HG03095 (cell line): ENCODE measurements at regions not wholly inside any gene's neighbourhood (a gene's known extent, or its start where the extent isn't known, plus 50 kb on each side); places are given as distances from the start of the nearest gene placed in this dataset.

ENCODE experiments used
- ATAC-seq: cut with Tn5 transposase; IDR thresholded peaks from one replicate; pipeline ENCODE4 v1.9.1; 2021; ENCODE audit warnings: moderate library complexity; ENCODE audit not compliant: unreplicated experiment

DNA sequence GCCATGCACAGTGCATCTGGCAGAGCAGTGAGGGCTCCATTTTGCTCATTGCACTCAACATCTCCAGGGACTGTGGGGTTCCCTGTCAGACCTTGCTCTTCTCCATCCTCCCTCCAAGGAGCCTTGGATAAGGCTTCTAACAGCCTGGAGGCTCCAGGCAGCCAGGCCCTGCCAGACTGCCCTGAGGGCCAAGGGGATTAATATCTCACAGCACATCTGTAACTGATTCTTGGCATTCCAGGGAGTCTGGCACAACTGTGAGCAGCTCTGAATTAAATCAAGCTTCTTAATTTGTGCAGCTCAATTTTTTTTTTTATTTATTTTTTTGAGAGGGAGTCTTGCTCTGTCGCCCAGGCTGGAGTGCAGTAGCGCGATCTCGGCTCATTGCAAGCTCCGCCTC, 224.5 kb upstream of the PGRMC2 start:
- ATAC-seq, result no peak

DNA sequence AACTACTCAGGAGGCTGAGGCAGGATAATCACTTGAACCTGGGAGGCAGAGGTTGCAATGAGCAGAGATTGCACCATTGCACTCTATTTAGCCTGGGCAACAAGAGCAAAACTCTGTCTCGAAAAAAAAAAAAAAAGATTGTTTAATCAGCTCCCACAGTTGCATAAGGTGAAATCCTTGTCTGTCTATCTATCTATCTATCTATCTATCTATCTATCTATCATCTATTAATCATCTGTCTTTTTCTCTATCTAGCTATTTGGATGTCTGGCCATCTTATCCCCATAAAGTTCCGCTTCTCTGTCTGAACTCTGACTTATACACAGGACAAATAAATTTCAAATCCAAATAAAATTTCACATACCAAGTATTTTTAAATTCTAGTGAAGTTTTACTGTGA, 223.2 kb upstream of the PGRMC2 start:
- ATAC-seq, result no peak

DNA sequence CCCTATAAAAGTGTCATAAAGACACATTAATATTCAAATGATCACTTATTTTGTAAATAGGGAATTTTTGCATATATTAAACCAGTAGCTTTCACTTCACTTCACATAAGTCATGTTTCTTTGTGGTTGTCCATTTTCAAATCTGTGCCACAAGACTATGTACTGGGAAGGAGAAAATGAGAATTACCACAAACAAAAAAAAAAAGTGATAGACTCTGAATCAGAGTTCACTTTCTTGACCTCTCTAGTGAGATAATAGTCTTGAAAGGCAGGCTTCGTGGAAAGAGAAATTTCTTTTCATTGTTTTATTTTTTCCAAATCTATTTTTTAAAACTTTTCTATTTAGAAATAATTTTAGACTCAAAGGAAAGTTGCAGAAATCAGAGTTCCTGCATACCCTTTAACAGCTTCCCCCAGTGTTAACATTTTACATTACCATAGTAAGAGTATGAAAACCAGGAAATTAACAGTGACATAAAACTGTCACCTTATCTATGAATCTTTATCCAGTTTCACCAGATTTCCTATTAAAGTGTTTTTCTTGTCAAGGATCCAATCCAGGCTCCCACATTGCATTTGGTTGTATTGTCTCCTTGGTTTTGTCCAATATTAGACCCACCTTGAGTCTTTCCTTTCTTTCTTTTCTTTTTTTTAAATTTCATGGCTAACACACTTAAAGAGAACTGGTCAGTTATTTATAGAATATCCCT, 215.4 kb upstream of the PGRMC2 start:
- no peak for ATAC-seq

GRCh38 chr4:128501239-128501638, 213.6 kb upstream of the PGRMC2 start:
- ATAC-seq, result no peak

DNA sequence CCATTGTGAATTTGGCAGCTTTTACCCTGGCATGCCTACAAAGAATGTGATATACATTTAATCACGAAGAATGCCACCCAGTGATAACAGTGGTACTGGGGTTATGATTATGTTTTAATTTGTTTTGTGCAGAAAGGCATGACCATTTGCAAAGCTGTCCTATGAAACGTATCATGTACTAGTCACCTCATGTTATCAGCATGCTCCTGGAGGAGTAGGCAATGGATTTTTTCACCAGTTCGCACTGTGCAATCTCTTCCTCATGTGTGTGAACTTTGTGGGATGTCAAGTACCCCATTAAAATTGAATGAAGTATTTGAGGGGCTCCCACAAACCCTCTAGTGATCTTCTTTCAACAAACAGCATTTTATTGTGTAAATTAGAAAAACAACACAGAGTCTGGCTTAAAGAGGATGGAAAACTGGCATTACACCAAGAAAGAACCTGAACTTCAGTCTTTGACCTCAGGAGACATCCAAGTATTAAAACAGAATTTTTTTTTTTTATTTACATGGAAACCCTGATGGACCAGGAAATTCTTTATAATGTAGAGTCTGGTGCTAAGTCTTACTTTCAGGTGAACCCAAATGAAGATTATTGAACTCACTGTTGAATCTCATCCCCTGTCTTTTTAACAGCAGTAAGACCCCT, 200.6 kb upstream of the PGRMC2 start:
- no peak for ATAC-seq

DNA sequence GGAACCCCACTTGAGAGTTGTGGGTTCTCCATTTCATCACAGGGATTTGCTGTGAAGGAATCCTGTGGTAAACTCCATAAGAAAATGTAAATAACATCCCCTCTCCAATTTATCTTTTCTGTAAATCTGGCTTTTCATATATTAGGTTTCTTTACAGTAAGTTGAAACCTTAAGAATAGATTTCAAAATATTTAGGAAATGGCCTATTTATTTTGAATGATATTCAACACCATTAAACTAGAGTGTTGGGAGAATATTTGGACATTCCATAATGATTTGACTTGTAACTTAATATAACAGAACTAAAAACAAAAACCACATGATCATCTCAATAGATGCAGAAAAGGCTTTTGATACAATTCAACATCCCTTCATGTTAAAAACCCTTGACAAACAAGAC, 197.3 kb upstream of the PGRMC2 start:
- ATAC-seq, result no peak

GRCh38 chr4:128483816-128484215, 196.2 kb upstream of the PGRMC2 start:
- no peak for ATAC-seq

GRCh38 chr4:128483041-128483440, 195.4 kb upstream of the PGRMC2 start:
- ATAC-seq, result no peak

GRCh38 chr4:128481752-128482480, 194.3 kb upstream of the PGRMC2 start:
- ATAC-seq, result no peak

- ATAC-seq, result no peak
Observed at GRCh38 chr4:128480945-128481344, 193.3 kb upstream of the PGRMC2 start.

DNA sequence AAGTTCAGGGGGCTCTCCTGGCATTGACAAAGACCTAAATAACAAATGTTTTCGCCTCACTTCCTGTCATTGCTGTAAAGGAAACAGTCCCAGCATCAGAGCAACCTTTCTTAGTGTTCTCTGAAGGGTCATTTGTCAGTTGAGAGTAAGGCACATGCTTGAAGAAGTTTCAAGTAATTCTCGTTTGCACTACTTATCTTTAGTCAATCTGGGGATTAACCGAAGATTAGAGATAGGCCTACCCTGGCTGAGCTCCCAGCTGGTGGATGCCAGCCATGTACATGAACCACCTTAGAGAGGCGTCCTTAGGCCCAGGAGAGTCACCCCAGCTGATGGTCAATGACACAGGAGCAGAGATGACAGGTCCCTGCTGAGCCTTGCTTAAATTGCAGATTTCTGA, 189.9 kb upstream of the PGRMC2 start:
- no peak for ATAC-seq

- ATAC-seq, result no peak
Observed at GRCh38 chr4:128475597-128475996, 188.0 kb upstream of the PGRMC2 start.

DNA sequence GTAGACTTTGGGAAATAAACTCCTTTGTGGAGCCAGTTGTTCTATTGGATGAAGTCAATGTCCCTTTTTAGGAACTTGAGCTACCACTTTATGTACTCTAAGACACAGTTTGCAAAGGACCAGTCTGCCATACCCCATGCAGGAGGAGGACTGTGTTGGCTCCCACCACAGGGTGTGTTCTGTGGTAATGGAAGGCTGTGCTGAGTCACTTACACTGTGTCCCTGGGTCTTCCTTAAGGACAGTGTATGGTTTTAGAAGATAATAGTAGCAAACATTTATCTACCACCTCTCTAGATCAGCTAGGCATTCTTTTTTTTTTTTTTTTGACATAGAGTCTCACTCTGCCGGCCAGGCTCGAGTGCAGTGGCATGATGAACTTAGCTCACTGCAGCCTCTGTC, 184.0 kb upstream of the PGRMC2 start:
- no peak for ATAC-seq

- no peak for ATAC-seq
Observed at GRCh38 chr4:128470492-128471053, 183.0 kb upstream of the PGRMC2 start.

DNA sequence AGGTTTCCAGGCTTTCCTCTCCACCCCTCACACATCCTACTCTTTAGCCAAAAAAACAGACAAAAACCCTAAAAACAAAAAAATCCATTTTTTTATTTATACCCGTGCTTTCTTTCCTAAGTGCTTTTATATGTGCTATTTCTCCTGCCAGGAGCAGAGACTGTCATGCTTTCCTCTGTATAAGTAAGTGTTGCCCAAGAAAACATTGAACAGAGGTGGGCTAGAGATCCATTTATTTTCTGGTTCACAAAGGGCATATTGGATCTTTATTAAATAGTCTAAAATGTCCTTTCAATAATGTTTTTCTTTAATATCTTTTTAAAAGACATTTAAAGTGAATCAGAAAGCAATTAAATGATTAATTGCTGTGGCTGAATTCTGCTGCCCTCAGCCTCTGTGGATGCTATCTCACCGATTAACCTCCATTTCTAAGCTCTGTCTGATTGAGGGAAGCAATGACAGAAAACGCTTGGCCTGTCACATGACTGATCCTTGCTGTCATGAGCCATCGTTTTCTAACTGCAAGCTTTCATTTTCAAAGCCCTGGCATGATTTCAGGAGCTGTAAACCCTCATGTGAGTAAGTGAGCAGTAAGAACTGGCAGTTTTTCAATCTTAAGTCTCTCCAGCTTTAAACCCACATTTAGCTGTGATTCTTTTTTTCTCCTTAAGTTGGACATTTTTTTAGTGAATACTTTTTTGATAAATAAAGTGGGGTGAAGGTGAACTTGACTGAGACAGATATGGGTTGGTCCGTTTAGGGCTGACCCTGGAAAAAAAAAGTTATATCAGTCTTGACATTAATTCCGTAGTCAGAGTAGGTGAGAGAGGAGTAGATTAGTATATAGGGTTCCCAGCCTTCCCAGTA, 180.7 kb upstream of the PGRMC2 start:
- no peak for ATAC-seq

DNA sequence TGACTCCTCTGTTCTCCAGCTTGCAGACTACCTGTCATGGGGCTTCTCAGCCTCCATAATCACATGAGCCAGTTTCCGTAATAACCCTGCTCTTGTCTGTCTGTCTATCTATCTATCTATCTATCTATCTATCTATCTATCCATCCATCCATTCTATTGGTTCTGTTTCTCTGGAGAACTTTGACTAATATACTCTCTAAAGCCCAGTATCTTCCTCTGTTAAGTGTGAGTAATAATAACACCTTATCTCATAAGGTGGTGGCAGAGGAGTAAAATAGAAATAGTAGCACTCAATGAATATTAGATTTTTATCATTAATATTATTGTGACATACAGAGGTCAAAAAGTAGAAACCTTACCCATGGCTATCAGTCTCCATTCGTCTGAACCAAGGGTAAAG, 177.9 kb upstream of the PGRMC2 start:
- no peak for ATAC-seq

- no peak for ATAC-seq
Observed at GRCh38 chr4:128463006-128463405, 175.4 kb upstream of the PGRMC2 start.

- no peak for ATAC-seq
Observed at GRCh38 chr4:128462103-128462783, 174.6 kb upstream of the PGRMC2 start.

DNA sequence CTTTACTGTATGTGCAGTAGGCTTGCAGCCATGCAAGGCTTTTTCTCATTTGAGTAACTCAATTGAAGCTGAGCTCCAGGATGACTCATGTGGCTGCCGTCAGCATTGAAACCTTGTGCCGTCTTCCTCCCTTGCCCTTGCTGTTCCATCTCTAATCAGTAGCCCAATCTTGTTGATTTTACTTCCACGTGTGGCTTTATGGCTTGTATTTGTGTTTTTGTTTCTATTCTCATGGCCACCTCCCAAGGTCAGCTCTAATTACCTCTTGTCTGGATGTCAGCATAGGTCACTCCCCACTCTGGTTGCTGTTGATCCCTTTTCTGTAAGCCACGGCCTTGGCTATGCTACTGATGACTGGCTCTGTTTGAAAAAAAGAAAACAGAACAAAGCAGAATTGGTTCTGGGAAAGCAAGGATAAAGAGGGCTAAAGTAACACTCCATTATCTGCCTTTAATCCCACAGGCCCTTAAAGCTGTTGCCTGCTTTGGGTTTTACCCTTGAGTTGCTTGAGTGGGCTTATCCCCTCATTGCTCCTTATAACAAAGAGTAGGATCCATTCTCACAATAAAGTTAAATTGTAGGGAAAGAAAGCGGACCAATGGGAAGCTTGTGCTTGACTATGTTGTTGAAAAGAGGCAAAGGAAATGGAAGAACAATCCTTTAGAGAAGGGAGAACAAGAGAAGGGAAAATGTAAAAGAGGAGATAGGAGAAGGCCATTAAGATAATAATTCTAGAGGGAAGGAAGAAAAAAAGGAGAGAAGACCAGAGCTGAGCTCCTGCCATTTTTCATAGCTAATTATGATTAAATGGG, 173.9 kb upstream of the PGRMC2 start:
- ATAC-seq, result peak; percentile 59
